Anterior cingulate cortex (tissue), 58 donors: ENCODE measurements at regions not wholly inside any gene's neighbourhood (a gene's known extent, or its start where the extent isn't known, plus 50 kb on each side); places are given as distances from the start of the nearest gene placed in this dataset.

Experiments
- DNase-seq, 58 donors: peaks; one replicate each; lab custom pipeline; 2025; lab: John Stamatoyannopoulos, UW

GRCh38 chr2:43025709-43026295 lies 200.6 kb downstream of the ZFP36L2 start:
- no peak for DNase-seq

GRCh38 chr2:43024515-43025011 lies 201.8 kb downstream of the ZFP36L2 start:
- DNase-seq: peak in 52 of 58 donors; percentile 13 to 74 (median 52)

GRCh38 chr2:43023791-43024514 lies 202.5 kb downstream of the ZFP36L2 start:
- DNase-seq: no peak

GRCh38 chr2:43022896-43023295 lies 203.5 kb downstream of the ZFP36L2 start:
- no peak for DNase-seq

DNA sequence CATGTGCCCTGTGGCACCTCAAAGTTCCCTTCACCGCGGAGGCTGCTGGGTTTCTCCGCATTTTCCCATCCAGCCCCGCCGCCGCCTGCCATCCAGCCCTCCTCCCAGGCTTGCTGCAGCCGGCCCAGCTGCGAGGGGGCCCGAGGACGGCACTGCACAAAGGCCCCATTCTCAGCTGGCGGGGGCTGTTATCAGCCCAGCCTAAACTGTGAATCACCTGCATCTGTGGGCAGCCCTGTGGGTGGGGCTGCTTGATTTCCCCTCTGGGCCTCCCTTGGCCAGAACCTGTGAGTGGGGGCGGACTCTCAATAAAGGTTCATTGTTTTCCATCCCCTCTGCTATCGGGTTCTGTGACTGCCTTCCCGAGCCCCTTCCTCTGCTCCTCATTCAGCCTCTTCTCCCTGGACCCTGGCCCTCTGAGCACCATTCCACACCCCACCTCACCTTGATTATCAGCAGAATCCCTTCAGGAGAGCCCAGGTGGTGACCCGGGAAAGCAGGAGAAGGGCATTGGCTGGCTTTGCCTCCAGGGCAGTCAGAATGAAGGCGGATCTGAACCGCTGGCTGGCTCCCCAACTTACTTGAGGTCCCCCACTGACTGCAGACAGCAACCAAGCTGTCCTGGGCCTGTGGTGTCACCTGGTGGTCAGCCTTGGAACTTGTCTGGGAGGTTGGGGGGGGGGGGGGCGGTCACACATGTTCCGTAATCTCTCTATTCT lies 204.5 kb downstream of the ZFP36L2 start:
- DNase-seq: peak in 40 of 58 donors; percentile 11 to 83 (median 54)

DNA sequence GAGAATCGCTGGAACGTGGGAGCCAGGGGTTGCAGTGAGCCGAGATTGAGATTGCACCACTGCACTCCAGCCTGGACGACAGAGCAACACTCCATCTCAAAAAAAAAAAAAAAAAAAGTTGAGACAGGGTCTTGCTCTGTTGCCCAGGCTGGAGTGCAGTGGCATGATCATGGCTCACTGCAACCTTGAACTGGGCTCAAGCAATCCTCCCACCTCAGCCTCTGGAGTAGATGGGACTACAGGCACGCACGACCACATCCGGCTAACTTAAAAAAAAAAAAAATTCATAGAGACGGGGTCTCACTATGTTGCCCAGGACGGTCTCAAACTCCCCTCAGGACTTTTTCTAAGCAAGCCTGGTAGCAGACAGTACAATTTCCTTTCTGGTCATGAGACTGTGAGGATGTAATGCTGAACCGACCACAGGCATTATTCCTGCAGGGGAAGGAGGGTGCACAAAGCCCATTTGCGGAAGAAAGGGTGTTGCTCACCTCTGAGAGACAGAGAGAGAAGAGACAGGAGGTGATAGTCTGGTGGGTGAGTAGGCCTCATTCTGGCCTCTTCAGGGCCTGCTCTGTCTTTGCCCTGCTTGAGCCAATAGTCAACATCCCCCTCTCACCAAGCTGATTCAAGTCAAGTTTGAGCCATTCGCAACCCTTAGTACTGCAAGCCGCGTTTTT lies 205.3 kb downstream of the ZFP36L2 start:
- DNase-seq: peak in 2 of 58 donors; percentile 17 to 19

DNA sequence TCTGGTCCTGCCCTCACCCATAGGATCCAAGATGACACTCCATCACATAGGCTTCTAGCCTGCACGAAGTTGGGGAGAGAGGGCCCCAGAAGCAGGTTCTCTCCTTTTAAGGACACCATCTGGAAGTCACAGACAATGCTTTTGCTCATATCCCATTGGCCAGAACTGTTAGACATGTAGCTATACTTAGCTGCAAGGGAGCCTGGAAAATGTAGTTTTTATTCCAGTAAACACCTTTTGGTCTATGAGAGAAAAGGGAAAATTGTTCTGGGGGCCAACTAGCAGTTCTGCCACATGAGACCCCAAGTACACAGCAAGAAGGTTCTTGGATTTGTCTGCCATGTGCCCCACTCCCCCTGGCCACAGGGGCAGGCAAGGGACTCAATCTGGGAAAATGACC lies 206.1 kb downstream of the ZFP36L2 start:
- DNase-seq: no peak

DNA sequence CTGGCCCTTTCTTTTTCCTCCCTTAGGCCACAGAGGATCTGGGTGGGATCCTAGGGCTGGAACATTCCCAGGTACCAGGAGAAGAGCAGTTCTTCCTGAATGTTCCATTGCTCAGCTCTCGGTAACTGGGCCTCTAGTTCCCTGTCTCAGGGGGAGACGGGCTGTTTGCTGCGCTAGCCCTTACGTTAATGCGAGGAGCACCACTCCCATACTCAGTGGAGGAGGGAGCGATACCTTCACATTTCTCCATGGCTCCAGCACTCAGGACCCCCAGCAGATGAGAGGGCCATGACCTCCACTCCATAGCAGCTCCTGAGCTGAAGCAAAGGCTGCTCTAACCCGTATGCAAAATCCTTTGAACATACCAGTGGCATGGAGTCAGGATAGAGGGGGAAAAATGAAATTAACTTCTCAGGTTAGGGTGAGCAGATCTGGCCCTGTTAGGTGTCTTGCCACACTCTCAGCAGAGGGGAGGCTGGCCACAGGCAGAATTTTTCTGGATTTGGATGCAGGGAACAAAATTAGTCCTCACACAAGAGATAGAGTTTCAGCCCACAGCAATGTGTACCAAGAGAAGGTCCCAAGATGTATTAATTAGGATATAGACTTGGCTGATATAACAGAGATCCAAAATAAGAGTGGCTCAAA lies 206.7 kb downstream of the ZFP36L2 start:
- DNase-seq: no peak

DNA sequence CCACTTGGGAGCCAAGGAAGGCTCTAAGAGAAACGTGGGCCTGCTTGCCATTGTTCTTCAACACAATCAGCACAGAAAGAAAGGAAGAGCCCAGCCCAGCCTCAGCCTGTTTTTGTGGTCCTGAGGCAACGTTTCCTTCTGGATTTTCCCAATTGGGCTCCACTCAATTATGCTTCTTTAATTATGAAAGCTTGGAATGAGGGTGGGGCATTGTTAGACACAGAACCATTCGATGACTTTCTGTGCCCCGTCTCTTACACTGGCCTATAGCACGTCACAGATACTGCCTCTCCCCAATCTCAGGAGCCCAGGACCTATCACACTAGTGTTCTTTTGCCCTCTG lies 207.4 kb downstream of the ZFP36L2 start:
- no peak for DNase-seq

GRCh38 chr2:43018179-43019024 lies 208.0 kb downstream of the ZFP36L2 start:
- peak in 19 of 58 donors; percentile 12 to 51 (median 22) for DNase-seq

GRCh38 chr2:43013821-43014345 lies 212.5 kb downstream of the ZFP36L2 start:
- DNase-seq: no peak

GRCh38 chr2:43012966-43013365 lies 213.4 kb downstream of the ZFP36L2 start:
- no peak for DNase-seq

DNA sequence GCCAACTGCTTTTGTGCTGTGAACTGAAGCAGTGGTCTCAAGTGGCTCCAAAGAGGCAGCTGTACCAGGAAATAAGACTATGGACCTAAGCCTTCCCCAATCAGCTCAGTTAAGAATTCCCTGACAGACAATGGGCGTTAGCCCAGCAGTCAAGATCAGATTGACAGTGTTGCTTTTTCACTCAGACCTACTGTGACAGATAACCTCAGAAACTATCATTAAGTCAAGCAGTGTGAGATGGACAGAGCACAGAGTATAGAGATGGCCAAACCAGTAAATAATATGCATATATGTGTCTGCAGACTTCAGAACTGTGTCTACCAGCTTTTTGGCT lies 215.3 kb downstream of the ZFP36L2 start:
- no peak for DNase-seq

- no peak for DNase-seq
These were observed 215.8 kb downstream of the ZFP36L2 start for GRCh38 chr2:43010438-43011157.

- DNase-seq: no peak
These were observed 217.0 kb downstream of the ZFP36L2 start for GRCh38 chr2:43009448-43009847.

GRCh38 chr2:43008388-43008787 lies 216.0 kb upstream of the HAAO start:
- no peak for DNase-seq

- no peak for DNase-seq
These were observed 215.5 kb upstream of the HAAO start for GRCh38 chr2:43007901-43008300.

- no peak for DNase-seq
These were observed 214.6 kb upstream of the HAAO start for GRCh38 chr2:43006834-43007543.
